H9 (cell line): ENCODE measurements at regions not wholly inside any gene's neighbourhood (a gene's known extent, or its start where the extent isn't known, plus 50 kb on each side); places are given as distances from the start of the nearest gene placed in this dataset.

Experiments used
- DNase-seq: peaks from one replicate; pipeline ENCODE4 v3.0.0-alpha.2; 2017
- H2AFZ ChIP-seq: one replicate; pipeline ENCODE4 v1.6.1; 2013; ENCODE audit warnings: mild to moderate bottlenecking, low read length, control low read depth, moderate library complexity
- H2AK5ac ChIP-seq: 2 replicates; pipeline ENCODE4 v1.6.1; 2013; ENCODE audit warnings: low read length, control low read depth, mixed read lengths; ENCODE audit not compliant: insufficient read length
- H2BK120ac ChIP-seq: one replicate; pipeline ENCODE4 v1.6.1; 2013; ENCODE audit warnings: low read depth, mild to moderate bottlenecking, low read length, control low read depth, inconsistent platforms; ENCODE audit not compliant: poor library complexity, severe bottlenecking
- H2BK12ac ChIP-seq: 2 replicates; pipeline ENCODE4 v1.6.1; 2013; ENCODE audit warnings: low read length, control low read depth, mixed read lengths, low read depth; ENCODE audit not compliant: insufficient read length
- H2BK15ac ChIP-seq: 2 replicates; pipeline ENCODE4 v1.6.1; 2013; ENCODE audit warnings: low read depth, low read length, control low read depth
- H2BK20ac ChIP-seq: one replicate; pipeline ENCODE4 v1.6.1; 2013; ENCODE audit warnings: low read depth, mild to moderate bottlenecking, low read length, control low read depth, inconsistent platforms; ENCODE audit not compliant: poor library complexity, severe bottlenecking
- H2BK5ac ChIP-seq: 2 replicates; pipeline ENCODE4 v1.6.1; 2013; ENCODE audit warnings: low read length, control low read depth, mixed read lengths; ENCODE audit not compliant: insufficient read length
- H3K14ac ChIP-seq: 2 replicates; pipeline ENCODE4 v1.6.1; 2013; ENCODE audit warnings: low read length, control low read depth; ENCODE audit not compliant: insufficient read depth
- H3K18ac ChIP-seq: 2 replicates; pipeline ENCODE4 v1.6.1; 2013; ENCODE audit warnings: low read depth, mild to moderate bottlenecking, mixed read lengths, low read length, control low read depth; ENCODE audit not compliant: insufficient read length
- H3K23ac ChIP-seq: 2 replicates; pipeline ENCODE4 v1.6.1; 2013; ENCODE audit warnings: low read length, control low read depth, mixed read lengths, low read depth; ENCODE audit not compliant: insufficient read length
- H3K23me2 ChIP-seq: 2 replicates; pipeline ENCODE4 v1.6.1; 2013; ENCODE audit warnings: low read depth, mild to moderate bottlenecking, mixed read lengths, low read length, control low read depth; ENCODE audit not compliant: insufficient read length, poor library complexity, severe bottlenecking
- H3K27ac ChIP-seq: 2 replicates; pipeline ENCODE4 v1.5.1; 2013; ENCODE audit warnings: low read length, control low read depth, mixed read lengths, low read depth; ENCODE audit not compliant: insufficient read length
- H3K27me3 ChIP-seq: 2 replicates; pipeline ENCODE4 v1.6.1; 2013; ENCODE audit warnings: low read length, control low read depth, inconsistent platforms; ENCODE audit not compliant: insufficient read depth
- H3K4ac ChIP-seq: 2 replicates; pipeline ENCODE4 v1.6.1; 2013; ENCODE audit warnings: low read depth, mild to moderate bottlenecking, control low read depth, inconsistent platforms, low read length, moderate library complexity
- H3K4me1 ChIP-seq: 2 replicates; pipeline ENCODE4 v1.6.1; 2013; ENCODE audit warnings: low read length, control low read depth, inconsistent platforms; ENCODE audit not compliant: insufficient read depth
- H3K4me2 ChIP-seq: 2 replicates; pipeline ENCODE4 v1.6.1; 2013; ENCODE audit warnings: low read length, control low read depth, mixed read lengths; ENCODE audit not compliant: insufficient read length, insufficient read depth
- H3K56ac ChIP-seq: 2 replicates; pipeline ENCODE4 v1.6.1; 2013; ENCODE audit warnings: low read depth, mild to moderate bottlenecking, mixed read lengths, low read length, control low read depth; ENCODE audit not compliant: insufficient read length
- H3K79me1 ChIP-seq: 2 replicates; pipeline ENCODE4 v1.6.1; 2013; ENCODE audit warnings: low read depth, mild to moderate bottlenecking, moderate library complexity, low read length, control low read depth, inconsistent platforms; ENCODE audit not compliant: insufficient read depth, poor library complexity, severe bottlenecking
- H3K79me2 ChIP-seq: 2 replicates; pipeline ENCODE4 v1.6.1; 2013; ENCODE audit warnings: low read length, control low read depth, inconsistent platforms; ENCODE audit not compliant: insufficient read depth
- H3K9ac ChIP-seq: 2 replicates; pipeline ENCODE4 v1.6.1; 2013; ENCODE audit warnings: low read length, control low read depth, mixed read lengths; ENCODE audit not compliant: insufficient read length; ENCODE audit errors: extremely low read depth
- H3K9me3 ChIP-seq: one replicate; pipeline ENCODE4 v1.6.1; 2013; ENCODE audit warnings: low read depth, low read length, inconsistent platforms; ENCODE audit not compliant: control insufficient read depth
- H3T11ph ChIP-seq: one replicate; pipeline ENCODE4 v1.6.1; 2013; ENCODE audit warnings: mild to moderate bottlenecking, low read length, control low read depth, inconsistent platforms
- H4K20me1 ChIP-seq: one replicate; pipeline ENCODE4 v1.6.1; 2013; ENCODE audit not compliant: control insufficient read depth, insufficient read length, insufficient read depth
- H4K5ac ChIP-seq: 2 replicates; pipeline ENCODE4 v1.6.1; 2013; ENCODE audit warnings: low read depth, mild to moderate bottlenecking, mixed read lengths, low read length, control low read depth; ENCODE audit not compliant: insufficient read length
- H4K8ac ChIP-seq: replicated peaks from 2 replicates; pipeline ENCODE4 v1.6.1; 2013; ENCODE audit warnings: low read length, control low read depth, mixed read lengths, low read depth; ENCODE audit not compliant: insufficient read length
- H4K91ac ChIP-seq: 2 replicates; pipeline ENCODE4 v1.6.1; 2013; ENCODE audit warnings: low read depth, mild to moderate bottlenecking, moderate library complexity, mixed read lengths, low read length, control low read depth; ENCODE audit not compliant: insufficient read length
- H3K27ac Mint-ChIP-seq, 3 experiments: 2 replicates in 2 of 3; 3 replicates in 1 of 3; pipeline ENCODE4 v1.8.0; 2020 to 2021; ENCODE audit warnings: mixed read lengths in 3 of 3, mild to moderate bottlenecking in 1 of 3, moderate library complexity in 1 of 3
- H3K27me3 Mint-ChIP-seq: 2 replicates; pipeline ENCODE4 v1.8.0; 2021; ENCODE audit warnings: low read depth, mild to moderate bottlenecking, moderate library complexity, mixed read lengths
- H3K36me3 Mint-ChIP-seq, 3 experiments: 2 replicates in 2 of 3; 3 replicates in 1 of 3; pipeline ENCODE4 v1.8.0; 2020 to 2021; ENCODE audit warnings: low read depth in 3 of 3, mixed read lengths in 3 of 3; ENCODE audit not compliant: insufficient read depth in 1 of 3
- H3K4me1 Mint-ChIP-seq, 2 experiments: 2 replicates each; pipeline ENCODE4 v1.8.0; 2020; ENCODE audit warnings: mixed read lengths in 2 of 2
- H3K4me3 Mint-ChIP-seq, 2 experiments: 2 replicates in 1 of 2; 3 replicates in 1 of 2; pipeline ENCODE4 v1.8.0; 2020 to 2021; ENCODE audit warnings: mild to moderate bottlenecking in 2 of 2, mixed read lengths in 2 of 2, moderate library complexity in 1 of 2
- H3K9me3 Mint-ChIP-seq, 2 experiments: 2 replicates in 1 of 2; 3 replicates in 1 of 2; pipeline ENCODE4 v1.8.0; 2020; ENCODE audit warnings: mild to moderate bottlenecking in 2 of 2, mixed read lengths in 2 of 2, moderate library complexity in 1 of 2
- WGBS: extraction: QIAGEN DNeasy Blood & Tissue Kit; methylation state at CpG from one replicate; pipeline ENCODE4 v1.1.7; 2013; ENCODE audit warnings: missing lambda C conversion rate, low lambda C conversion rate, mixed read lengths; ENCODE audit not compliant: insufficient read length; ENCODE audit errors: extremely low coverage; 5-methylcytosine and 5-hydroxymethylcytosine counted together
- TF ChIP-seq, protein P1 (sequence below): fragments of 200-600 bp; sonication (generic); conservative IDR thresholded peaks from 3 replicates; pipeline ENCODE4 v1.8.0; 2021; ENCODE audit warnings: antibody characterized with exemption, mild to moderate bottlenecking

GRCh38 chr16:26787924-26788323, 278.8 kb upstream of the C16orf82 start:
- Histone ChIP-seq H2BK5ac (no peak overlapping the region), H3K27me3 (no peaks in the 10 kb centered on the region), H4K8ac (no peak overlapping the region), H3K4me1 (no peaks in the 10 kb centered on the region), H3K4me2 (no peak overlapping the region), H4K5ac (no peak overlapping the region), H4K20me1 (no peaks in the 10 kb centered on the region), H4K91ac (no peak overlapping the region), H3T11ph (no peak overlapping the region), H2BK120ac (no peak overlapping the region), H3K9ac (no peak overlapping the region), H2BK12ac (no peak overlapping the region), H2BK15ac (no peak overlapping the region), H2BK20ac (no peak overlapping the region), H3K23me2 (no peaks in the 10 kb centered on the region), H3K18ac (no peak overlapping the region), H2AFZ (peak overlapping the region; percentile 40), H3K14ac (no peak overlapping the region), H3K23ac (no peak overlapping the region), H3K79me1 (no peaks in the 10 kb centered on the region), H3K56ac (no peak overlapping the region), H3K79me2 (no peaks in the 10 kb centered on the region), H3K9me3 (no peaks in the 10 kb centered on the region), H2AK5ac (no peak overlapping the region), H3K27ac (no peak overlapping the region), H3K4ac (no peak overlapping the region)
- TF ChIP-seq, protein P1, sequence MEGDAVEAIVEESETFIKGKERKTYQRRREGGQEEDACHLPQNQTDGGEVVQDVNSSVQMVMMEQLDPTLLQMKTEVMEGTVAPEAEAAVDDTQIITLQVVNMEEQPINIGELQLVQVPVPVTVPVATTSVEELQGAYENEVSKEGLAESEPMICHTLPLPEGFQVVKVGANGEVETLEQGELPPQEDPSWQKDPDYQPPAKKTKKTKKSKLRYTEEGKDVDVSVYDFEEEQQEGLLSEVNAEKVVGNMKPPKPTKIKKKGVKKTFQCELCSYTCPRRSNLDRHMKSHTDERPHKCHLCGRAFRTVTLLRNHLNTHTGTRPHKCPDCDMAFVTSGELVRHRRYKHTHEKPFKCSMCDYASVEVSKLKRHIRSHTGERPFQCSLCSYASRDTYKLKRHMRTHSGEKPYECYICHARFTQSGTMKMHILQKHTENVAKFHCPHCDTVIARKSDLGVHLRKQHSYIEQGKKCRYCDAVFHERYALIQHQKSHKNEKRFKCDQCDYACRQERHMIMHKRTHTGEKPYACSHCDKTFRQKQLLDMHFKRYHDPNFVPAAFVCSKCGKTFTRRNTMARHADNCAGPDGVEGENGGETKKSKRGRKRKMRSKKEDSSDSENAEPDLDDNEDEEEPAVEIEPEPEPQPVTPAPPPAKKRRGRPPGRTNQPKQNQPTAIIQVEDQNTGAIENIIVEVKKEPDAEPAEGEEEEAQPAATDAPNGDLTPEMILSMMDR = no peak
- Mint-ChIP-seq H3K4me3 (no peak overlapping the region), H3K9me3 (no peaks in the 10 kb centered on the region), H3K27me3 (peaks cover 30% of the 10 kb centered on the region), H3K27ac (no peak overlapping the region), H3K36me3 (no peaks in the 10 kb centered on the region), H3K4me1 (peaks cover 0 to 6% of the 10 kb centered on the region in 2 experiments; a peak in 1 of 4 replicates)
- no peak for DNase-seq
- WGBS = no CpG with 5 or more reads among the region's 4 CpGs
